ENCODE measurements at regions not wholly inside any gene's neighbourhood (a gene's known extent, or its start where the extent isn't known, plus 50 kb on each side); places are given as distances from the start of the nearest gene placed in this dataset.

GRCh38 chr20:24241466-24241865, 228.0 kb upstream of the SYNDIG1 start:
- H3K4me3 Mint-ChIP-seq, result no peak overlapping the region
- Histone ChIP-seq H3K27me3 (ENCODE audit: control insufficient read depth, insufficient read depth, low read length, poor library complexity, severe bottlenecking) (no peaks in the 10 kb centered on the region), H3K9ac (ENCODE audit: extremely low read depth, low read length, poor library complexity, severe bottlenecking) (no peak overlapping the region), H3K9me3 (ENCODE audit: control insufficient read depth, low read length) (no peaks in the 10 kb centered on the region), H3K27ac (ENCODE audit: low read depth, low read length) (no peak overlapping the region), H3K36me3 (ENCODE audit: control insufficient read depth, insufficient read depth, low read length) (no peaks in the 10 kb centered on the region), H3K4me3 (ENCODE audit: low read length) (no peak overlapping the region), H3K4me1 (ENCODE audit: control insufficient read depth, insufficient read depth, low read length) (no peaks in the 10 kb centered on the region)
- 91 to 95% methylated on average over 6 to 7 of the region's 7 CpGs for WGBS, 2 experiments (ENCODE audit: insufficient coverage in 1 of 2, insufficient read length in 1 of 2)
- H3K4me1 Mint-ChIP-seq, result no peaks in the 10 kb centered on the region
- no peak for TF ChIP-seq CTCF (conservative IDR thresholded peaks at IDR 0.05)
- DNase-seq, result no peak
- peaks cover 5% of the 10 kb centered on the region for H3K27me3 Mint-ChIP-seq (ENCODE audit: insufficient read depth)
- H3K27ac Mint-ChIP-seq, result no peak overlapping the region
- H3K9me3 Mint-ChIP-seq, result no peaks in the 10 kb centered on the region
- H3K36me3 Mint-ChIP-seq (ENCODE audit: low read depth), result no peaks in the 10 kb centered on the region

GRCh38 chr20:24236963-24237362, 232.5 kb upstream of the SYNDIG1 start:
- H3K36me3 Mint-ChIP-seq (ENCODE audit: low read depth), result no peaks in the 10 kb centered on the region
- H3K27me3 ChIP-seq (ENCODE audit: control insufficient read depth, insufficient read depth, low read length, poor library complexity, severe bottlenecking), result no peaks in the 10 kb centered on the region
- H3K4me1 Mint-ChIP-seq, result no peaks in the 10 kb centered on the region
- no peak overlapping the region for H3K27ac Mint-ChIP-seq
- DNase-seq, result no peak
- H3K4me3 Mint-ChIP-seq, result no peak overlapping the region
- H3K27ac ChIP-seq (ENCODE audit: low read depth, low read length), result no peak overlapping the region
- WGBS, 2 experiments (ENCODE audit: insufficient coverage in 1 of 2, insufficient read length in 1 of 2), result 88 to 97% methylated on average over 1 to 3 of the region's 3 CpGs
- peaks cover 3% of the 10 kb centered on the region for H3K27me3 Mint-ChIP-seq (ENCODE audit: insufficient read depth)
- H3K36me3 ChIP-seq (ENCODE audit: control insufficient read depth, insufficient read depth, low read length), result no peaks in the 10 kb centered on the region
- H3K4me1 ChIP-seq (ENCODE audit: control insufficient read depth, insufficient read depth, low read length), result no peaks in the 10 kb centered on the region
- no peak for TF ChIP-seq CTCF (conservative IDR thresholded peaks at IDR 0.05)
- no peaks in the 10 kb centered on the region for H3K9me3 Mint-ChIP-seq
- H3K9ac ChIP-seq (ENCODE audit: extremely low read depth, low read length, poor library complexity, severe bottlenecking), result no peak overlapping the region
- no peaks in the 10 kb centered on the region for H3K9me3 ChIP-seq (ENCODE audit: control insufficient read depth, low read length)
- H3K4me3 ChIP-seq (ENCODE audit: low read length), result no peak overlapping the region

GRCh38 chr20:24236201-24236600, 233.2 kb upstream of the SYNDIG1 start:
- Histone ChIP-seq H3K4me3 (ENCODE audit: low read length) (no peak overlapping the region), H3K27me3 (ENCODE audit: control insufficient read depth, insufficient read depth, low read length, poor library complexity, severe bottlenecking) (no peaks in the 10 kb centered on the region), H3K4me1 (ENCODE audit: control insufficient read depth, insufficient read depth, low read length) (no peaks in the 10 kb centered on the region), H3K9ac (ENCODE audit: extremely low read depth, low read length, poor library complexity, severe bottlenecking) (no peak overlapping the region), H3K27ac (ENCODE audit: low read depth, low read length) (peak overlapping the region; percentile 97), H3K9me3 (ENCODE audit: control insufficient read depth, low read length) (no peaks in the 10 kb centered on the region), H3K36me3 (ENCODE audit: control insufficient read depth, insufficient read depth, low read length) (no peaks in the 10 kb centered on the region)
- Mint-ChIP-seq H3K27ac (no peak overlapping the region), H3K36me3 (ENCODE audit: low read depth) (no peaks in the 10 kb centered on the region), H3K9me3 (no peaks in the 10 kb centered on the region), H3K27me3 (ENCODE audit: insufficient read depth) (no peaks in the 10 kb centered on the region), H3K4me3 (no peak overlapping the region), H3K4me1 (no peaks in the 10 kb centered on the region)
- WGBS, 2 experiments (ENCODE audit: insufficient coverage in 1 of 2, insufficient read length in 1 of 2), result 79 to 100% methylated on average over 1 to 6 of the region's 8 CpGs
- TF ChIP-seq CTCF (conservative IDR thresholded peaks at IDR 0.05), result no peak
- no peak for DNase-seq
